GM12892 (cell line): ENCODE measurements at regions not wholly inside any gene's neighbourhood (a gene's known extent, or its start where the extent isn't known, plus 50 kb on each side); places are given as distances from the start of the nearest gene placed in this dataset.

Experiments used
- POLR2A ChIP-seq: IDR thresholded peaks from 2 replicates; pipeline ENCODE4 v1.6.1; 2011; ENCODE audit warnings: low read depth, low read length, control low read depth
- POLR2AphosphoS5 ChIP-seq: IDR thresholded peaks from 2 replicates; pipeline ENCODE4 v1.6.1; 2011; ENCODE audit warnings: low read depth, low read length, control low read depth

GRCh38 chr6:74479960-74480359, 725.9 kb downstream of the COL12A1 start:
- TF ChIP-seq POLR2A (no peak), POLR2AphosphoS5 (no peak)
